ENCODE measurements at regions not wholly inside any gene's neighbourhood (a gene's known extent, or its start where the extent isn't known, plus 50 kb on each side); places are given as distances from the start of the nearest gene placed in this dataset.

GRCh38 chr14:79965896-79966295 lies 245.4 kb downstream of the DIO2 start:
- H3K4me3 ChIP-seq = no peak overlapping the region
- no peaks in the 10 kb centered on the region for H3K36me3 ChIP-seq (ENCODE audit: insufficient read depth)
- Mint-ChIP-seq H3K9me3 (no peaks in the 10 kb centered on the region), H3K27me3 (ENCODE audit: insufficient read depth, low read depth, poor library complexity) (no peaks in the 10 kb centered on the region), H3K4me1 (peaks cover 2% of the 10 kb centered on the region; the same call in 2 of the 3 replicates), H3K27ac (no peak overlapping the region), H3K4me3 (no peak overlapping the region), H3K36me3 (ENCODE audit: low read depth) (no peaks in the 10 kb centered on the region)
- no peaks in the 10 kb centered on the region for H3F3A ChIP-seq (replicated peaks; ENCODE audit: low read depth)
- no peaks in the 10 kb centered on the region for H3K9me2 ChIP-seq (ENCODE audit: insufficient read depth)
- no peaks in the 10 kb centered on the region for H3K4me1 ChIP-seq (ENCODE audit: insufficient read depth)
- no peak overlapping the region for H3K4me2 ChIP-seq
- ATAC-seq = no peak
- H3K27ac ChIP-seq (ENCODE audit: low read depth) = no peak overlapping the region
- DNase-seq (ENCODE audit: low spot score) = no peak
- H3K79me2 ChIP-seq (replicated peaks; ENCODE audit: insufficient read depth) = no peaks in the 10 kb centered on the region
- TF ChIP-seq ZNF114 (CRISPR knock-in tag; IDR thresholded peaks at IDR 0.05) = no peak
- TF ChIP-seq POLR2AphosphoS5 (IDR thresholded peaks at IDR 0.05; ENCODE audit: low read depth) = no peak
- TF ChIP-seq EZH2 (IDR thresholded peaks at IDR 0.05; ENCODE audit: low read depth, unreplicated experiment) = no peak
- TF ChIP-seq CTCF (conservative IDR thresholded peaks at IDR 0.05; ENCODE audit: low read depth in 2 of 2) = no peak
- TF ChIP-seq CREB1 (CRISPR knock-in tag; IDR thresholded peaks at IDR 0.05; ENCODE audit: low read depth) = no peak
- no peak for TF ChIP-seq ZNF331 (CRISPR knock-in tag; IDR thresholded peaks at IDR 0.05; ENCODE audit: low read depth)
- TF ChIP-seq, protein P1, sequence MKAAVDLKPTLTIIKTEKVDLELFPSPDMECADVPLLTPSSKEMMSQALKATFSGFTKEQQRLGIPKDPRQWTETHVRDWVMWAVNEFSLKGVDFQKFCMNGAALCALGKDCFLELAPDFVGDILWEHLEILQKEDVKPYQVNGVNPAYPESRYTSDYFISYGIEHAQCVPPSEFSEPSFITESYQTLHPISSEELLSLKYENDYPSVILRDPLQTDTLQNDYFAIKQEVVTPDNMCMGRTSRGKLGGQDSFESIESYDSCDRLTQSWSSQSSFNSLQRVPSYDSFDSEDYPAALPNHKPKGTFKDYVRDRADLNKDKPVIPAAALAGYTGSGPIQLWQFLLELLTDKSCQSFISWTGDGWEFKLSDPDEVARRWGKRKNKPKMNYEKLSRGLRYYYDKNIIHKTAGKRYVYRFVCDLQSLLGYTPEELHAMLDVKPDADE (IDR thresholded peaks at IDR 0.05) = no peak
- TF ChIP-seq, protein P2, sequence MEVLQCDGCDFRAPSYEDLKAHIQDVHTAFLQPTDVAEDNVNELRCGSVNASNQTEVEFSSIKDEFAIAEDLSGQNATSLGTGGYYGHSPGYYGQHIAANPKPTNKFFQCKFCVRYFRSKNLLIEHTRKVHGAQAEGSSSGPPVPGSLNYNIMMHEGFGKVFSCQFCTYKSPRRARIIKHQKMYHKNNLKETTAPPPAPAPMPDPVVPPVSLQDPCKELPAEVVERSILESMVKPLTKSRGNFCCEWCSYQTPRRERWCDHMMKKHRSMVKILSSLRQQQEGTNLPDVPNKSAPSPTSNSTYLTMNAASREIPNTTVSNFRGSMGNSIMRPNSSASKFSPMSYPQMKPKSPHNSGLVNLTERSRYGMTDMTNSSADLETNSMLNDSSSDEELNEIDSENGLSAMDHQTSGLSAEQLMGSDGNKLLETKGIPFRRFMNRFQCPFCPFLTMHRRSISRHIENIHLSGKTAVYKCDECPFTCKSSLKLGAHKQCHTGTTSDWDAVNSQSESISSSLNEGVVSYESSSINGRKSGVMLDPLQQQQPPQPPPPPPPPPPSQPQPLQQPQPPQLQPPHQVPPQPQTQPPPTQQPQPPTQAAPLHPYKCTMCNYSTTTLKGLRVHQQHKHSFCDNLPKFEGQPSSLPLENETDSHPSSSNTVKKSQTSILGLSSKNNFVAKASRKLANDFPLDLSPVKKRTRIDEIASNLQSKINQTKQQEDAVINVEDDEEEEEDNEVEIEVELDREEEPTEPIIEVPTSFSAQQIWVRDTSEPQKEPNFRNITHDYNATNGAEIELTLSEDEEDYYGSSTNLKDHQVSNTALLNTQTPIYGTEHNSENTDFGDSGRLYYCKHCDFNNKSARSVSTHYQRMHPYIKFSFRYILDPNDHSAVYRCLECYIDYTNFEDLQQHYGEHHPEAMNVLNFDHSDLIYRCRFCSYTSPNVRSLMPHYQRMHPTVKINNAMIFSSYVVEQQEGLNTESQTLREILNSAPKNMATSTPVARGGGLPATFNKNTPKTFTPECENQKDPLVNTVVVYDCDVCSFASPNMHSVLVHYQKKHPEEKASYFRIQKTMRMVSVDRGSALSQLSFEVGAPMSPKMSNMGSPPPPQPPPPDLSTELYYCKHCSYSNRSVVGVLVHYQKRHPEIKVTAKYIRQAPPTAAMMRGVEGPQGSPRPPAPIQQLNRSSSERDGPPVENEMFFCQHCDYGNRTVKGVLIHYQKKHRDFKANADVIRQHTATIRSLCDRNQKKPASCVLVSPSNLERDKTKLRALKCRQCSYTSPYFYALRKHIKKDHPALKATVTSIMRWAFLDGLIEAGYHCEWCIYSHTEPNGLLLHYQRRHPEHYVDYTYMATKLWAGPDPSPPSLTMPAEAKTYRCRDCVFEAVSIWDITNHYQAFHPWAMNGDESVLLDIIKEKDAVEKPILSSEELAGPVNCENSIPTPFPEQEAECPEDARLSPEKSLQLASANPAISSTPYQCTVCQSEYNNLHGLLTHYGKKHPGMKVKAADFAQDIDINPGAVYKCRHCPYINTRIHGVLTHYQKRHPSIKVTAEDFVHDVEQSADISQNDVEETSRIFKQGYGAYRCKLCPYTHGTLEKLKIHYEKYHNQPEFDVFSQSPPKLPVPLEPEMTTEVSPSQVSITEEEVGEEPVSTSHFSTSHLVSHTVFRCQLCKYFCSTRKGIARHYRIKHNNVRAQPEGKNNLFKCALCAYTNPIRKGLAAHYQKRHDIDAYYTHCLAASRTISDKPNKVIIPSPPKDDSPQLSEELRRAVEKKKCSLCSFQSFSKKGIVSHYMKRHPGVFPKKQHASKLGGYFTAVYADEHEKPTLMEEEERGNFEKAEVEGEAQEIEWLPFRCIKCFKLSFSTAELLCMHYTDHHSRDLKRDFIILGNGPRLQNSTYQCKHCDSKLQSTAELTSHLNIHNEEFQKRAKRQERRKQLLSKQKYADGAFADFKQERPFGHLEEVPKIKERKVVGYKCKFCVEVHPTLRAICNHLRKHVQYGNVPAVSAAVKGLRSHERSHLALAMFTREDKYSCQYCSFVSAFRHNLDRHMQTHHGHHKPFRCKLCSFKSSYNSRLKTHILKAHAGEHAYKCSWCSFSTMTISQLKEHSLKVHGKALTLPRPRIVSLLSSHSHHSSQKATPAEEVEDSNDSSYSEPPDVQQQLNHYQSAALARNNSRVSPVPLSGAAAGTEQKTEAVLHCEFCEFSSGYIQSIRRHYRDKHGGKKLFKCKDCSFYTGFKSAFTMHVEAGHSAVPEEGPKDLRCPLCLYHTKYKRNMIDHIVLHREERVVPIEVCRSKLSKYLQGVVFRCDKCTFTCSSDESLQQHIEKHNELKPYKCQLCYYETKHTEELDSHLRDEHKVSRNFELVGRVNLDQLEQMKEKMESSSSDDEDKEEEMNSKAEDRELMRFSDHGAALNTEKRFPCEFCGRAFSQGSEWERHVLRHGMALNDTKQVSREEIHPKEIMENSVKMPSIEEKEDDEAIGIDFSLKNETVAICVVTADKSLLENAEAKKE (CRISPR knock-in tag; IDR thresholded peaks at IDR 0.05) = no peak
- no peaks in the 10 kb centered on the region for H3K27me3 ChIP-seq (ENCODE audit: insufficient read depth)
- no peak overlapping the region for H2AFZ ChIP-seq
- H4K20me1 ChIP-seq (replicated peaks; ENCODE audit: insufficient read depth) = no peaks in the 10 kb centered on the region
